Cardiac muscle cell (in vitro differentiated cells and primary cell): ENCODE measurements at regions not wholly inside any gene's neighbourhood (a gene's known extent, or its start where the extent isn't known, plus 50 kb on each side); places are given as distances from the start of the nearest gene placed in this dataset.

ENCODE experiments used
- DNase-seq, 2 donors: peaks; one replicate each; pipeline versions ENCODE4 v3.0.0 to v3.0.0-alpha.2; 2010 to 2017; ENCODE audit warnings: low read depth in 1 of 2, low spot score in 1 of 2
- H3K27ac ChIP-seq: fragments of 200-600 bp; sonication (generic); 2 replicates; pipeline ENCODE4 v1.5.1; 2016
- H3K27me3 ChIP-seq: fragments of 200-600 bp; sonication (generic); 2 replicates; pipeline ENCODE4 v1.6.0; 2016; ENCODE audit warnings: control low read depth
- H3K36me3 ChIP-seq: fragments of 200-600 bp; sonication (generic); 2 replicates; pipeline ENCODE4 v1.5.1; 2016; ENCODE audit warnings: control low read depth
- H3K4me1 ChIP-seq: fragments of 200-600 bp; sonication (generic); 2 replicates; pipeline ENCODE4 v1.8.1; 2017; ENCODE audit warnings: low read depth, mild to moderate bottlenecking, mixed run types
- H3K4me3 ChIP-seq: fragments of 200-600 bp; sonication (generic); 2 replicates; pipeline ENCODE4 v1.5.1; 2016; ENCODE audit warnings: mild to moderate bottlenecking
- H3K9me3 ChIP-seq: fragments of 200-600 bp; sonication (generic); 2 replicates; pipeline ENCODE4 v1.5.1; 2017; ENCODE audit warnings: low read depth, mild to moderate bottlenecking, control low read depth
- TF ChIP-seq, protein P1 (sequence below): IDR thresholded peaks from 2 replicates; pipeline ENCODE4 v1.5.1; 2012; ENCODE audit warnings: low read depth, mild to moderate bottlenecking, low read length

DNA sequence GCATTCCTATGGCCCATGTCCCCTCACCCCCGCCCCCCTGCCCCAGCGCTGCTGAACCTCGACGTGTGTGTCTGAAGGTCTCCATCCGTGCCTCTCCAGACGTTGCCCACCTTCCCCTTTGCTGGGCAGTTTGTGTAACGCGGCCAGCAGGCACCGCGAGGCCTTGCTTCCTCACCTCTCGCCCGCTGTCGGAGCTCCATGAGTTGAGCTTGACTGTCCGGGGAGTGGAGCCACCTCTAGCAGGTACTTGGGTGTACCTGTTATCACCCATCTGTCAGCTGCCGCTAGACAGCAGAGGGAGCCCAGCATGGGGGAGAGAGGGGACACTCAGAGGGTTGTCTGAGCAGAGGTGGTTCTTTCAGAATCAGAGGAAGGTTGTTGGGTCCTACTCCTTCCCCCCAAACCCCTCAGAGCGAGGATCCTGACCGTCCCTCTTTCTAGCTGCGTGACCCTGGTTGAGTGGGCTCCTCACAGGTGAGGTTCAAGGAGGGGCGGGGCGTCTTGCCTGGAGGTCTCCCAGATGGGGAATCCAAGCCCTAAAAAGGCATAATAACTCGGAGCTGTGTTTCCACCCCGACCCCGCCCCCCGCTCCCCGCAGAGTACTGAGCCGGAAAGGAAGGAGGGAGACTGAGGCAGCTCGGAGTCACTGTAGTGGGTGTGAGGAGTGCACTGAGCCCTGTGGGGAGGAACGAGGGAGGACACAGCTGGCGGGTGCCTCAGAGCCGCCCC, 184.7 kb downstream of the C9orf50 start:
- Histone ChIP-seq H3K9me3 (no peaks in the 10 kb centered on the region), H3K36me3 (no peaks in the 10 kb centered on the region), H3K27me3 (peaks cover 9% of the 10 kb centered on the region), H3K27ac (no peak overlapping the region), H3K4me1 (peaks cover 19% of the 10 kb centered on the region), H3K4me3 (no peak overlapping the region)
- TF ChIP-seq, protein P1, sequence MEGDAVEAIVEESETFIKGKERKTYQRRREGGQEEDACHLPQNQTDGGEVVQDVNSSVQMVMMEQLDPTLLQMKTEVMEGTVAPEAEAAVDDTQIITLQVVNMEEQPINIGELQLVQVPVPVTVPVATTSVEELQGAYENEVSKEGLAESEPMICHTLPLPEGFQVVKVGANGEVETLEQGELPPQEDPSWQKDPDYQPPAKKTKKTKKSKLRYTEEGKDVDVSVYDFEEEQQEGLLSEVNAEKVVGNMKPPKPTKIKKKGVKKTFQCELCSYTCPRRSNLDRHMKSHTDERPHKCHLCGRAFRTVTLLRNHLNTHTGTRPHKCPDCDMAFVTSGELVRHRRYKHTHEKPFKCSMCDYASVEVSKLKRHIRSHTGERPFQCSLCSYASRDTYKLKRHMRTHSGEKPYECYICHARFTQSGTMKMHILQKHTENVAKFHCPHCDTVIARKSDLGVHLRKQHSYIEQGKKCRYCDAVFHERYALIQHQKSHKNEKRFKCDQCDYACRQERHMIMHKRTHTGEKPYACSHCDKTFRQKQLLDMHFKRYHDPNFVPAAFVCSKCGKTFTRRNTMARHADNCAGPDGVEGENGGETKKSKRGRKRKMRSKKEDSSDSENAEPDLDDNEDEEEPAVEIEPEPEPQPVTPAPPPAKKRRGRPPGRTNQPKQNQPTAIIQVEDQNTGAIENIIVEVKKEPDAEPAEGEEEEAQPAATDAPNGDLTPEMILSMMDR, result no peak
- DNase-seq, result no peak

DNA sequence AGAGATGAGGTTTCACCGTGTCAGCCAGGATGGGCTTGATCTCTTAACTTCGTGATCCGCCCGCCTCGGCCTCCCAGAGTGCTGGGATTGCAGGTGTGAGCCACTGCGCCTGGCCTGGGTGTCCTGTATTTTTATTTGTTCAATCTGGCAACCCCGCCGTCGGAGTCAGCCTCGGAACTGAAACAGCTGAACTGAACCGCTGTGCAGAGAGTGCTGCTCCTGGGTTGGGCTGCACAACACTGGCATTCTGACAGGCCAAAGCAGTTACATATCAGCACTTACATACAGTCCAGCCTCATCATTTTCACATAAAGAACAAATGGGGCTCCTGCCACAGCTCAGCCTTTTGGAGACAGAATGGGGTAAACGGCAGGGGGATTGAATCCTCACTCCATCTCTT, 185.6 kb downstream of the C9orf50 start:
- H3K36me3 ChIP-seq, result no peaks in the 10 kb centered on the region
- TF ChIP-seq, protein P1, result no peak
- no peaks in the 10 kb centered on the region for H3K9me3 ChIP-seq
- H3K4me1 ChIP-seq, result peaks cover 19% of the 10 kb centered on the region
- peak in 1 of 2 donors; percentile 27 for DNase-seq
- H3K27ac ChIP-seq, result no peak overlapping the region
- H3K27me3 ChIP-seq, result peaks cover 9% of the 10 kb centered on the region
- no peak overlapping the region for H3K4me3 ChIP-seq

DNA sequence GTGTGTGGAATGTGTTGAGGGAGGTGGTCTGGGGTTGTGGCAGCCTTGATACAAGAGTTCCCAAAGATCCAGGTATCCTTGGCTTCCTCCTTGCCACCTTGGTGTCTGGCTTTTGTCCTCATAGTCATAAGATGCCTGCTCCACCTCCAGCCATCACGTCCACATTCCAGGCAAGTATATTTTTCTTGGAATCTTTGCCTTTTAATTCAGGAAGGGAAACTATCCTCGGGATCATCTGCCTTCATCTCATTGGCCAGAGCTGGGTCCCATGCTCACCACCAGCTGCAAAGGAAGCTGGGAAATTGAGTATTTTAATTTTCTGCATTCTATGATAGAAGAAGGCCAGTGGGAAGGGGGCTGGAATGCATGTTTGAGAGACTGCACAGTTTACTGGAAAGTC, 186.7 kb downstream of the C9orf50 start:
- Histone ChIP-seq H3K36me3 (no peaks in the 10 kb centered on the region), H3K4me1 (peaks cover 19% of the 10 kb centered on the region), H3K9me3 (no peaks in the 10 kb centered on the region), H3K27me3 (peaks cover 9% of the 10 kb centered on the region), H3K27ac (no peak overlapping the region), H3K4me3 (no peak overlapping the region)
- DNase-seq, result peak in 1 of 2 donors; percentile 32
- TF ChIP-seq, protein P1, result no peak

DNA sequence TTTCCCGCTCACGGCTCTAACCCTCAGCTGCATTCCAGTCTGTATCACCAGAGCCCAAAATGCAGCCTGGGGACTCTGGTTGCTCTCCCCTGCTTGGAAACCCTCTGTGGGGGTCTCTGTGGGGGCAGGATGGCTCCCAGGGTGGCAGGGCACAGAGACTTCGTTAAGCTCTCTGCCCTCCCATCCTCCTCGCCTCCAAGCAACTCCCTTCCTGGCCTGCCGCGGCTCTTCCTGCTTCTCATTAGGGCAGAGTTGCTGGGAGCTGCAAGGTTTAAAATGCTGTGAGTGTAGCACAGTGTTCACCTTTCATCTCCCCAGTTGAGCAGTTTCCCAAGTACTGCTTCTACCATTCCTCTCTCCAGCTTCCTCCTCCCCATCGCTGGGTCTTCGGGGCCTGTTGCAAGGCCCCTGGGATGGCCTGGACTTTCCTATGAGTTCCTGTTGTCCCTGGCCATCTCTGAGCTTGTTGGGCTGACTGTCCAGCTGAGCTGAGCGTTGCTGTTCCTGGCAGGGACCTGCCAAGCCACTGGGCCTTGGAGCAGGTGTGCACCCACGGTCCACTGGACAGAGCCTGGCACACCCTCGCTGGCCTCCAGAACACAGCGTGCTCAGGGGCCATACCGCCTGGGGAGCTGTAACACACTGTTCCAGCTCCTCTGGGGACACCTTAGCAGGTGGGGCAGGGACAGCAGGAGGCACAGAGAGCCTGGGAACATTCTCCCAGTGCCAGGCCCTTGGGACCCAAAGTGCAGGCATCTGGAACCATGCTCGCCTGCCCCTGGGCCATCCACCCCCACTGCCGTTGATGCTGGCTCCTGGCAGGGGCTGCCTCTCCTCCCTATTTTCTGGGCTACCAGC, 188.4 kb downstream of the C9orf50 start:
- no peak for DNase-seq
- TF ChIP-seq, protein P1, result no peak

DNA sequence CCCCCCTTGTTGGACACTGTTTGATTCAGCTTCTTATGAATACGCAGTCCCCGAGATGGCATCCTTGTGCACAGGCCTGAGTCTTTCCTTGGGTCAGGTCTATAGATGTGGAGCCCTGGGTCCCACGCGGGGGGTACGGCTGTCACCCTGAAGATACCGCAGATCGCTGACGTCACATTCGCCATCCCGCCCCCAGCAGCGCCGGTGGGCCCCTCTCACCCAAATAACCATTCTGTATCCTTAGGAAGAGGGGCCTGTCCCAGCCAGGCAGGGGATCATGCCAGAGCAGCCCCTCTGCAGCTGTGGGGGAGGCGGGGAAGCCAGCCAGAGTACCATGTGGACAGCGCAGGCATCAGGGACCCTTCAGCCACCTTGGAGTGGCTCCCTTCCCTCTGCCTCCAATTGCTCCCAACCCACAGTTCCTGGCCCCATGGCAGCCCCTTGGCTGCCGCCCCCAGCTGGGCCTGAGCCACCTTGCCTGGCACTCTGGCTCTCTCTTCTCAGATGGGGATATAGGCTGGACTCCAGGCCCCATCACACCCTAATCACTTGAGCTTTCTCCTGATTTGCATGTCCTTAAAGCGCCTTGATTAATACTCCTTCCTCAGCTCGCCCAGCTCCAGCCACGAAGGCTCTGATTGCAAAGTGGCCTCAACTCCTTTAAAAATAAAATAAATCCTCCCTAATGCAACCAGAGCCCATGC, 189.8 kb downstream of the C9orf50 start:
- Histone ChIP-seq H3K4me1 (peaks cover 12% of the 10 kb centered on the region), H3K27ac (no peak overlapping the region)
- DNase-seq, result no peak

More for the DNA sequence above, 188.4 kb downstream of the C9orf50 start:
- peak overlapping the region; percentile 39 for H3K27ac ChIP-seq
- H3K36me3 ChIP-seq, result no peaks in the 10 kb centered on the region
- peaks cover 22% of the 10 kb centered on the region for H3K4me1 ChIP-seq
- no peak overlapping the region for H3K4me3 ChIP-seq
- H3K9me3 ChIP-seq, result no peaks in the 10 kb centered on the region
- no peaks in the 10 kb centered on the region for H3K27me3 ChIP-seq

More for the DNA sequence above, 189.8 kb downstream of the C9orf50 start:
- Histone ChIP-seq H3K9me3 (no peaks in the 10 kb centered on the region), H3K27me3 (no peaks in the 10 kb centered on the region), H3K4me3 (no peak overlapping the region), H3K36me3 (no peaks in the 10 kb centered on the region)
- TF ChIP-seq, protein P1, result no peak
